Endothelial cell of umbilical vein (primary cell): ENCODE measurements at regions not wholly inside any gene's neighbourhood (a gene's known extent, or its start where the extent isn't known, plus 50 kb on each side); places are given as distances from the start of the nearest gene placed in this dataset.

Experiments used
- BruUV-seq: library from RNA; stranded (reverse); fragments of 400-500 nt; replicated peaks from 2 replicates; lab custom pipeline; 2021; lab: Mats Ljungman, UMichigan
- CTCF ChIA-PET: fragments of 300-600, 350-600 bp; sonication (Branson Sonifier 250); formaldehyde crosslinking; loops from one replicate; lab custom pipeline; 2021; ENCODE audit warnings: antibody characterized with exemption, inconsistent platforms; lab: Charles Lee
- POLR2A ChIA-PET: fragments of 300-600, 350-600 bp; sonication (Branson Sonifier 250); formaldehyde crosslinking; loops from one replicate; lab custom pipeline; 2021; ENCODE audit warnings: antibody characterized with exemption, inconsistent platforms; lab: Charles Lee
- DNase-seq: peaks from one replicate; pipeline ENCODE4 v3.0.0-alpha.2; 2011; ENCODE audit warnings: low read depth, low spot score
- FAIRE-seq: peaks from 2 replicates; lab custom pipeline; 2011; peaks lifted over from hg19 to GRCh38; lab: Jason Lieb, UNC
- H2AFZ ChIP-seq: 2 replicates; pipeline ENCODE4 v1.6.0; 2012; ENCODE audit warnings: low read depth, low read length, control low read depth, inconsistent platforms
- H3K27ac ChIP-seq: 2 replicates; pipeline ENCODE4 v1.5.1; 2011; ENCODE audit warnings: low read depth, mild to moderate bottlenecking, control low read depth, low read length, moderate library complexity; ENCODE audit not compliant: insufficient read depth
- H3K27me3 ChIP-seq, 2 experiments: 2 replicates each; pipeline versions ENCODE4 v1.6.0 to v1.6.1; 2011; ENCODE audit warnings: low read length in 2 of 2, mixed read lengths in 1 of 2; ENCODE audit not compliant: control insufficient read depth in 2 of 2, insufficient read depth in 2 of 2
- H3K36me3 ChIP-seq, 2 experiments: 2 replicates in 1 of 2; 3 replicates in 1 of 2; pipeline ENCODE4 v1.5.1; 2011; ENCODE audit warnings: low read length in 2 of 2, mild to moderate bottlenecking in 1 of 2, moderate library complexity in 1 of 2; ENCODE audit not compliant: control insufficient read depth in 2 of 2, insufficient read depth in 2 of 2; ENCODE audit errors: extremely low read depth in 1 of 2
- H3K4me1 ChIP-seq: 3 replicates; pipeline ENCODE4 v1.5.1; 2011; ENCODE audit warnings: mild to moderate bottlenecking, low read length; ENCODE audit not compliant: control insufficient read depth, insufficient read depth; ENCODE audit errors: extremely low read depth
- H3K4me2 ChIP-seq: 2 replicates; pipeline ENCODE4 v1.6.1; 2011; ENCODE audit warnings: low read length, control low read depth, mixed read lengths; ENCODE audit not compliant: insufficient read depth
- H3K4me3 ChIP-seq, 3 experiments: fragments of 200-600 bp in 1 of 3; sonication (generic), shearing (Covaris generic) in 1 of 3; replicated peaks in 1 of 3; 2 replicates each; pipeline ENCODE4 v1.5.1; 2011 to 2016; ENCODE audit warnings: control low read depth in 3 of 3, low read length in 3 of 3, mild to moderate bottlenecking in 2 of 3, inconsistent platforms in 1 of 3, low read depth in 1 of 3, moderate library complexity in 1 of 3; ENCODE audit not compliant: insufficient read depth in 1 of 3
- H3K79me2 ChIP-seq: 2 replicates; pipeline ENCODE4 v1.6.0; 2012; ENCODE audit warnings: low read length, inconsistent platforms; ENCODE audit not compliant: control insufficient read depth, insufficient read depth
- H3K9ac ChIP-seq: replicated peaks from 2 replicates; pipeline ENCODE3; 2011; ENCODE audit warnings: low read length, control low read depth; ENCODE audit not compliant: insufficient read depth; ENCODE audit errors: extremely low read depth
- H3K9me1 ChIP-seq: replicated peaks from 3 replicates; pipeline ENCODE4 v1.6.0; 2011; ENCODE audit warnings: mild to moderate bottlenecking, low read length; ENCODE audit not compliant: control insufficient read depth, insufficient read depth; ENCODE audit errors: extremely low read depth
- H3K9me3 ChIP-seq: replicated peaks from 2 replicates; pipeline ENCODE4 v1.5.1; 2012; ENCODE audit warnings: low read length, inconsistent platforms; ENCODE audit not compliant: control insufficient read depth, insufficient read depth
- H4K20me1 ChIP-seq: replicated peaks from 2 replicates; pipeline ENCODE3; 2011; ENCODE audit warnings: mild to moderate bottlenecking, low read length; ENCODE audit not compliant: control insufficient read depth, insufficient read depth; ENCODE audit errors: extremely low read depth
- EZH2 ChIP-seq: IDR thresholded peaks from 2 replicates; pipeline ENCODE4 v1.6.1; 2012; ENCODE audit warnings: borderline replicate concordance, low read depth, mild to moderate bottlenecking, moderate library complexity, low read length, inconsistent platforms; ENCODE audit not compliant: severe bottlenecking
- FOS ChIP-seq: IDR thresholded peaks from 2 replicates; pipeline ENCODE4 v1.6.1; 2011; ENCODE audit warnings: mild to moderate bottlenecking, low read length, moderate library complexity, borderline replicate concordance; ENCODE audit not compliant: insufficient read depth
- GATA2 ChIP-seq: IDR thresholded peaks from 2 replicates; pipeline ENCODE4 v1.7.0; 2011; ENCODE audit warnings: low read depth, mild to moderate bottlenecking, moderate library complexity, mixed read lengths, low read length; ENCODE audit not compliant: insufficient read length, insufficient read depth
- JUN ChIP-seq: IDR thresholded peaks from 2 replicates; pipeline ENCODE4 v1.6.1; 2011; ENCODE audit warnings: borderline replicate concordance, low read depth; ENCODE audit not compliant: insufficient read length, insufficient read depth
- MYC ChIP-seq: IDR thresholded peaks from one replicate; pipeline ENCODE4 v1.6.1; 2011; ENCODE audit warnings: mild to moderate bottlenecking, low read depth, low read length
- POLR2A ChIP-seq: IDR thresholded peaks from 2 replicates; pipeline ENCODE4 v1.6.1; 2012; ENCODE audit warnings: low read depth, mild to moderate bottlenecking, control low read depth, low read length
- POLR2AphosphoS5 ChIP-seq: IDR thresholded peaks from 2 replicates; pipeline ENCODE4 v1.6.1; 2012; ENCODE audit warnings: low read depth, mild to moderate bottlenecking, control low read depth, low read length, moderate library complexity; ENCODE audit not compliant: insufficient read depth
- dilution Hi-C: fragments of 300-500 bp; cut with MboI; formaldehyde crosslinking; loops from one replicate; pipeline ENCODE4 v1.15.0; 2019; ENCODE audit warnings: low sequenced_read_pairs; ENCODE audit not compliant: extremely low pct_ligation_motif_present
- intact Hi-C: fragments of 100-400 bp; cut with micrococcal nuclease; formaldehyde crosslinking; loops from one replicate; pipeline ENCODE4 v1.10.0; 2022
- TF ChIP-seq, protein P1 (sequence below): IDR thresholded peaks from 2 replicates; pipeline ENCODE4 v1.6.1; 2011; ENCODE audit not compliant: insufficient read depth, insufficient read length
- TF ChIP-seq, protein P2 (sequence below), 2 donors: IDR thresholded peaks; 1 replicate in 1 of 2; 2 replicates in 1 of 2; pipeline ENCODE4 v1.5.1; 2011; ENCODE audit warnings: low read length in 2 of 2, mild to moderate bottlenecking in 2 of 2, moderate library complexity in 2 of 2, control low read depth in 1 of 2, inconsistent platforms in 1 of 2, low read depth in 1 of 2; ENCODE audit not compliant: insufficient read depth in 1 of 2; ENCODE audit errors: extremely low read depth in 1 of 2

DNA sequence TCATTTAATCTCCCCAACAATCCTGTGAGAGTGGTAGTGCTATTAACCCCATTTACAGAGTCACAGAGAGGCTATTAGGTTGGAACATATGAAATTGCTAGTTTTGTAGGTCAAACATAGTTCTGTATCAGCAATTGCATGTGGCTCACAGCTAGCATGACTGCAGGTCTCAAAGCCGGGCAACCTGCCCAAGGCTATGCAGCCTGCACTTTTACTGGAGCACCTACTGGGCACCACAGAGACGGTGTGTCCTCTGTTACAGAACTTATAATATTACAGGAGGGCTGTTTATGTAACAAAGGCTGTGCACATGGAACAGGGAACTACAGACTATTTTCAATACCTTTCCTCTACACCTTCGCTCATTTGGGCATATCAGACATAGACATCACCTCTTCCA is 355.8 kb downstream of the RPS24 start:
- Histone ChIP-seq H3K27me3 (peaks cover 5 to 6% of the 10 kb centered on the region in 2 experiments), H3K79me2 (no peaks in the 10 kb centered on the region), H3K9me3 (no peaks in the 10 kb centered on the region), H4K20me1 (no peaks in the 10 kb centered on the region), H3K9ac (no peak overlapping the region), H3K27ac (no peak overlapping the region), H3K4me3 (no peak overlapping the region), H3K4me1 (no peaks in the 10 kb centered on the region), H3K9me1 (no peaks in the 10 kb centered on the region), H2AFZ (no peak overlapping the region), H3K36me3 (no peaks in the 10 kb centered on the region), H3K4me2 (no peak overlapping the region)
- ChIA-PET CTCF (no interaction called here), POLR2A (no interaction called here)
- BruUV-seq: no TSS peak
- no peak for DNase-seq
- dilution Hi-C loops: no loop called here
- intact Hi-C loops: no loop called here
- TF ChIP-seq POLR2AphosphoS5: no peak
- TF ChIP-seq GATA2: no peak
- TF ChIP-seq EZH2: no peak
- TF ChIP-seq, protein P1, sequence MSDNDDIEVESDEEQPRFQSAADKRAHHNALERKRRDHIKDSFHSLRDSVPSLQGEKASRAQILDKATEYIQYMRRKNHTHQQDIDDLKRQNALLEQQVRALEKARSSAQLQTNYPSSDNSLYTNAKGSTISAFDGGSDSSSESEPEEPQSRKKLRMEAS: no peak
- TF ChIP-seq MYC: no peak
- TF ChIP-seq FOS: no peak
- TF ChIP-seq, protein P2, sequence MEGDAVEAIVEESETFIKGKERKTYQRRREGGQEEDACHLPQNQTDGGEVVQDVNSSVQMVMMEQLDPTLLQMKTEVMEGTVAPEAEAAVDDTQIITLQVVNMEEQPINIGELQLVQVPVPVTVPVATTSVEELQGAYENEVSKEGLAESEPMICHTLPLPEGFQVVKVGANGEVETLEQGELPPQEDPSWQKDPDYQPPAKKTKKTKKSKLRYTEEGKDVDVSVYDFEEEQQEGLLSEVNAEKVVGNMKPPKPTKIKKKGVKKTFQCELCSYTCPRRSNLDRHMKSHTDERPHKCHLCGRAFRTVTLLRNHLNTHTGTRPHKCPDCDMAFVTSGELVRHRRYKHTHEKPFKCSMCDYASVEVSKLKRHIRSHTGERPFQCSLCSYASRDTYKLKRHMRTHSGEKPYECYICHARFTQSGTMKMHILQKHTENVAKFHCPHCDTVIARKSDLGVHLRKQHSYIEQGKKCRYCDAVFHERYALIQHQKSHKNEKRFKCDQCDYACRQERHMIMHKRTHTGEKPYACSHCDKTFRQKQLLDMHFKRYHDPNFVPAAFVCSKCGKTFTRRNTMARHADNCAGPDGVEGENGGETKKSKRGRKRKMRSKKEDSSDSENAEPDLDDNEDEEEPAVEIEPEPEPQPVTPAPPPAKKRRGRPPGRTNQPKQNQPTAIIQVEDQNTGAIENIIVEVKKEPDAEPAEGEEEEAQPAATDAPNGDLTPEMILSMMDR (IDR thresholded peaks at IDR 0.05; ENCODE audit: extremely low read depth in 1 of 2, insufficient read depth in 1 of 2, low read depth in 1 of 2, low read length in 2 of 2): no peak
- no peak for TF ChIP-seq JUN
- no peak for TF ChIP-seq POLR2A
- no peak for FAIRE-seq
